T-helper 2 cell treated with Interferon-gamma antibody and Interleukin-4, amounts not matched to agents 5 μg/mL and 100 μg/mL, for 36 hours (primary cell): ENCODE measurements at regions not wholly inside any gene's neighbourhood (a gene's known extent, or its start where the extent isn't known, plus 50 kb on each side); places are given as distances from the start of the nearest gene placed in this dataset.
"Not testable (repeated sequence)": the region's sequence is repeated elsewhere in the genome, so short reads cannot be mapped to it uniquely, and the experiment has no call there.

Experiments
- DNase-seq: peaks from one replicate; pipeline ENCODE4 v3.0.0; 2021; ENCODE audit warnings: low spot score
- H3K27ac Mint-ChIP-seq: one replicate; pipeline ENCODE4 v1.8.0; 2021; ENCODE audit warnings: mild to moderate bottlenecking, mixed read lengths
- H3K27me3 Mint-ChIP-seq: one replicate; pipeline ENCODE4 v1.8.0; 2021; ENCODE audit warnings: low read depth, mixed read lengths
- H3K36me3 Mint-ChIP-seq: one replicate; pipeline ENCODE4 v1.8.0; 2021; ENCODE audit warnings: low read depth, mixed read lengths
- H3K4me1 Mint-ChIP-seq: one replicate; pipeline ENCODE4 v1.8.0; 2021; ENCODE audit warnings: low read depth, mixed read lengths
- H3K4me3 Mint-ChIP-seq: one replicate; pipeline ENCODE4 v1.8.0; 2022; ENCODE audit warnings: mild to moderate bottlenecking, moderate library complexity, mixed read lengths
- H3K9me3 Mint-ChIP-seq: one replicate; pipeline ENCODE4 v1.8.0; 2021; ENCODE audit warnings: mixed read lengths

GRCh38 chr5:56669534-56670483 lies 145.5 kb upstream of the MAP3K1 start:
- Mint-ChIP-seq H3K9me3 (peaks cover 9% of the 10 kb centered on the region), H3K36me3 (peaks cover 9% of the 10 kb centered on the region), H3K4me3 (peak overlapping the region; percentile 53), H3K4me1 (peaks cover 48% of the 10 kb centered on the region), H3K27me3 (peaks cover 11% of the 10 kb centered on the region), H3K27ac (peak overlapping the region; percentile 80)
- peak; percentile 51 for DNase-seq

GRCh38 chr5:56668996-56669395 lies 146.4 kb upstream of the MAP3K1 start:
- Mint-ChIP-seq H3K4me1 (peaks cover 47% of the 10 kb centered on the region), H3K27me3 (peaks cover 14% of the 10 kb centered on the region), H3K4me3 (no peak overlapping the region), H3K9me3 (peaks cover 12% of the 10 kb centered on the region), H3K27ac (no peak overlapping the region), H3K36me3 (peaks cover 9% of the 10 kb centered on the region)
- no peak for DNase-seq

GRCh38 chr5:56667692-56668091 lies 147.7 kb upstream of the MAP3K1 start:
- no peak overlapping the region for H3K4me3 Mint-ChIP-seq
- peaks cover 7% of the 10 kb centered on the region for H3K36me3 Mint-ChIP-seq
- peaks cover 5% of the 10 kb centered on the region for H3K9me3 Mint-ChIP-seq
- no peak overlapping the region for H3K27ac Mint-ChIP-seq
- DNase-seq, result no peak
- H3K27me3 Mint-ChIP-seq, result peaks cover 24% of the 10 kb centered on the region
- H3K4me1 Mint-ChIP-seq, result peaks cover 37% of the 10 kb centered on the region

DNA sequence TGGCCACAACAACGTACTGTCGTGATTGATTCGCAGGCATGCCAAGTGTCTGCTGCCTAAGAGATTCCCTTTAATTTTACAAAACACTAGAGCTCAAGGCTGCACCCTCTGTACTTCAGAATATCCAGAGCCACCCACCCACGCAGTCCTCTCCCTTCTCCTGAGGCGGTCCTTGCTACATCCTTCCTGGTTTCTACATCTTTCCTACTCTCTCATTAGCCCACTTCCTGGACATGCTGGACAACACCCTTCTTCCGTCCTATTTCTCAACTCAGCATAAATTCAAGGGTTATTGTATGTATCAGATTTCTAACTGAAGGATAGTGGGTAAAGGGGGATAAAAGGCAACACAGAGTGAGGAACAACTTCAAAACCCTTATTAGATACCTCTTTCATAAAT lies 148.4 kb upstream of the MAP3K1 start:
- Mint-ChIP-seq H3K4me1 (peaks cover 37% of the 10 kb centered on the region), H3K4me3 (no peak overlapping the region), H3K36me3 (peaks cover 7% of the 10 kb centered on the region), H3K27me3 (peaks cover 28% of the 10 kb centered on the region), H3K9me3 (peaks cover 5% of the 10 kb centered on the region), H3K27ac (no peak overlapping the region)
- no peak for DNase-seq

- H3K4me1 Mint-ChIP-seq, result peaks cover 22% of the 10 kb centered on the region
- DNase-seq, H3K27ac Mint-ChIP-seq, H3K9me3 Mint-ChIP-seq, H3K36me3 Mint-ChIP-seq, H3K4me3 Mint-ChIP-seq: not testable (repeated sequence)
- peaks cover 39% of the 10 kb centered on the region for H3K27me3 Mint-ChIP-seq
These were observed 150.2 kb upstream of the MAP3K1 start for GRCh38 chr5:56665117-56665516.

- peaks cover 5% of the 10 kb centered on the region for H3K36me3 Mint-ChIP-seq
- H3K27ac Mint-ChIP-seq, result no peak overlapping the region
- H3K27me3 Mint-ChIP-seq, result peaks cover 39% of the 10 kb centered on the region
- peaks cover 5% of the 10 kb centered on the region for H3K9me3 Mint-ChIP-seq
- H3K4me1 Mint-ChIP-seq, result peaks cover 18% of the 10 kb centered on the region
- no peak overlapping the region for H3K4me3 Mint-ChIP-seq
- no peak for DNase-seq
These were observed 151.3 kb upstream of the MAP3K1 start for GRCh38 chr5:56664025-56664424.

DNA sequence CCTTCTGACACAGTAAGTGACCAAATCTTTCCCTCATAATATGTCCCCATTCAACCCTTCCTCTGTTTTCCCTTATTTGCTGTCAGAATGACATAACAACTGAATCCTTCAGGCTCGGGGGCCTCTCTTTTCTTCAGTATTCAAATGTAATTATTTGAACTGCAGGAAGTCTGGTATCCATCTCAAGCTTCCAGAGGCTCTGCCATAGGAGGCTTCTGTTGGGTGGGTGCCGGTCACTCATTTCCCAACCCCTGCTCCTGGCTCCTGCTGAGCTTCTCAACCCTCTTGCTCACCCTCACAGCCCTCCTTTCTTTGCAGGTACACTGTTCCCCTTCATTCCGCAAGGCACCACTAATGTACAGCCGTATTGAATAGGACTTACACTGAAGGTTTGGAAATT lies 151.8 kb upstream of the MAP3K1 start:
- Mint-ChIP-seq H3K27ac (no peak overlapping the region), H3K9me3 (peaks cover 5% of the 10 kb centered on the region), H3K4me3 (no peak overlapping the region), H3K27me3 (peaks cover 39% of the 10 kb centered on the region), H3K36me3 (peaks cover 5% of the 10 kb centered on the region), H3K4me1 (peaks cover 21% of the 10 kb centered on the region)
- no peak for DNase-seq

DNA sequence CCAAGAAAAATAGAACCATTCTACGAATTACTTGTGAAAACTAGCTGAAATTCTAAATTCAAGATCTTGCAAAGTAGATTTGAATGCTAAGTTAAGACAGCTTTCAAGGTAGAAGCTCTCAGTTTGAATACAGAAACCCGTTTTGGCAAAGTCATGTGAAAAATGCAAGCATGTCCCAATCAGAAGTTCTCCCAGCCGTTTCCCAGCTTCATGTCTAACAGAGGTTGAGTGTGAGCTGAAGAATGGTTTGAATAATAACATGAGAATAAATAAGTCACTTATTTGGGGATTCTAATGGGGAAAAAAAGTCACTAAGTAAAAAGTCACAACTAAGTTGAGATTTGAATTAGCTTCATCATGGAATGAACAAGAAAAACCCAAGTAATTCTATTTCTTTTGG lies 152.5 kb upstream of the MAP3K1 start:
- H3K27me3 Mint-ChIP-seq, result peaks cover 39% of the 10 kb centered on the region
- H3K36me3 Mint-ChIP-seq, result peaks cover 5% of the 10 kb centered on the region
- no peak overlapping the region for H3K4me3 Mint-ChIP-seq
- peaks cover 23% of the 10 kb centered on the region for H3K4me1 Mint-ChIP-seq
- DNase-seq, result no peak
- H3K9me3 Mint-ChIP-seq, result peaks cover 5% of the 10 kb centered on the region
- no peak overlapping the region for H3K27ac Mint-ChIP-seq

- H3K27ac Mint-ChIP-seq, result no peak overlapping the region
These were observed 155.4 kb upstream of the MAP3K1 start for GRCh38 chr5:56659971-56660370.

DNA sequence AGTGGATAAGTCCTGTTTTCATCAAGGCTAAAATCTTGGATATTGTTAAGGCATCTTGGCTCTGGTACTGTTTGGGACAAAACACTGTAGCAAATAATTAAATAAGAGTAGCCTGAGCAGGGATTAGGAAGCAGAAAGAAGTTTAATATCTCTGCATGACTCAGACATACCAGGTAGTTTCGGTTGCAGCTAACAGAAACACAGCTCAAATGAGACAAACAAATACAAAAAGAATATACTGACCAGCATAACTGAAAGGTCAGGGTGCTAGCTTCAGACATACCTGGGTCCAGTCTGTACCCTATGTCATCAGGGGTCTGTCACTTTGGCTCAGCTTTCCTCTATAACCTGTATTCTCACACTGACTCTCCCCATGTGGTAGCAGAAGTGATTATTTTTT lies 156.4 kb upstream of the MAP3K1 start:
- no peaks in the 10 kb centered on the region for H3K9me3 Mint-ChIP-seq
- H3K4me1 Mint-ChIP-seq, result peaks cover 19% of the 10 kb centered on the region
- no peaks in the 10 kb centered on the region for H3K36me3 Mint-ChIP-seq
- no peak for DNase-seq
- H3K27me3 Mint-ChIP-seq, result peaks cover 34% of the 10 kb centered on the region
- no peak overlapping the region for H3K27ac Mint-ChIP-seq
- H3K4me3 Mint-ChIP-seq, result no peak overlapping the region

More at GRCh38 chr5:56659971-56660370, 155.4 kb upstream of the MAP3K1 start:
- DNase-seq, result no peak
- peaks cover 32% of the 10 kb centered on the region for H3K27me3 Mint-ChIP-seq
- peaks cover 19% of the 10 kb centered on the region for H3K4me1 Mint-ChIP-seq
- H3K9me3 Mint-ChIP-seq, result peaks cover 4% of the 10 kb centered on the region
- H3K36me3 Mint-ChIP-seq, result no peaks in the 10 kb centered on the region
- no peak overlapping the region for H3K4me3 Mint-ChIP-seq

GRCh38 chr5:56656846-56657726 lies 158.3 kb upstream of the MAP3K1 start:
- H3K9me3 Mint-ChIP-seq, result no peaks in the 10 kb centered on the region
- peaks cover 16% of the 10 kb centered on the region for H3K4me1 Mint-ChIP-seq
- H3K27me3 Mint-ChIP-seq, result peaks cover 28% of the 10 kb centered on the region
- H3K36me3 Mint-ChIP-seq, result no peaks in the 10 kb centered on the region
- H3K4me3 Mint-ChIP-seq, result no peak overlapping the region
- DNase-seq, result no peak
- H3K27ac Mint-ChIP-seq, result no peak overlapping the region

DNA sequence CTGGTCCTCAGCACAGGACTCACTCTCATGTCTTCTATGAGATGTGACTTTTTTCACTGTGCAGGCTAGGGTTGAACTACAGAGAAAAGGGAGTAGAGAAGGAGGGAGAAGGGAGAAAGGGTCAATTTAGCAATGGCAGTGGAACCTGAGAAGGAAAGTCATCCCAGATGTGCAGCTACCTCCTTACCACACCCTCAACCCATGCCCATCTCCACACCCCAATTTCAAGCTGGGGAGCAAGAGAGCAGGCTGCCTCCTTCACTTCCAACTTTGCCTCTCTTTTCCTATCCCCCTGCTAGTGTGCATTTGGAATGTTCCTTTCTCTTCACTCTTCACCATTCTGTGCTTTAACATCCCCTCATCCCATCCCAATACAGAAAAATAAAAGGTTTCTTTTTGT lies 163.5 kb upstream of the MAP3K1 start:
- Mint-ChIP-seq H3K4me3 (no peak overlapping the region), H3K27ac (no peak overlapping the region), H3K4me1 (peaks cover 12% of the 10 kb centered on the region), H3K9me3 (no peaks in the 10 kb centered on the region), H3K27me3 (peaks cover 25% of the 10 kb centered on the region), H3K36me3 (no peaks in the 10 kb centered on the region)
- DNase-seq, result no peak

- no peak overlapping the region for H3K4me3 Mint-ChIP-seq
- H3K27me3 Mint-ChIP-seq, result peaks cover 25% of the 10 kb centered on the region
- H3K36me3 Mint-ChIP-seq, result no peaks in the 10 kb centered on the region
- H3K4me1 Mint-ChIP-seq, result peaks cover 13% of the 10 kb centered on the region
- H3K27ac Mint-ChIP-seq, result no peak overlapping the region
- no peaks in the 10 kb centered on the region for H3K9me3 Mint-ChIP-seq
- DNase-seq, result no peak
These were observed 165.0 kb upstream of the MAP3K1 start for GRCh38 chr5:56650386-56650785.

DNA sequence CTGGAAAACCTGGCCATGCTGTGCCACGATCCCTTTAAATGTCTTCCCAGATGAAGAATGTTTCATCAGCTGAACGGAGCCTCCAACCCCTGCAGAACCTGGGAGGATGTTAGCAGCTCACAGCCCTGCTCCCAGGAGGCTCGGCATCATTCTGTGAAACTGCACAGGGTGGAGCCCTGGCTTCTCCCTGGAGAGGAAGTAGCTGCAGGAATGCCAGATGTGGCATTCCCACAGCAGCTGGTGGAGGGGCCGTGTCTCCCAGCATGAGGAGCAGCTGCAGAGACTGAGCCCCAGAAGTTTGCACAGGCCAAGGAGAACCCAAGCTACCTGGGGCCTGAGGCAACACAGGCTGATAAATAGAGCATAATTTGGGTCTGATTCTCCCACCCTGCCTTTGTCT lies 165.8 kb upstream of the MAP3K1 start:
- no peak overlapping the region for H3K4me3 Mint-ChIP-seq
- H3K27me3 Mint-ChIP-seq, result peaks cover 18% of the 10 kb centered on the region
- H3K9me3 Mint-ChIP-seq, result no peaks in the 10 kb centered on the region
- peaks cover 15% of the 10 kb centered on the region for H3K4me1 Mint-ChIP-seq
- no peak for DNase-seq
- no peak overlapping the region for H3K27ac Mint-ChIP-seq
- no peaks in the 10 kb centered on the region for H3K36me3 Mint-ChIP-seq
